Neural progenitor cell (in vitro differentiated cells): ENCODE measurements at regions not wholly inside any gene's neighbourhood (a gene's known extent, or its start where the extent isn't known, plus 50 kb on each side); places are given as distances from the start of the nearest gene placed in this dataset.

Experiments used
- EZH2 ChIP-seq: fragments of 200-600 bp; sonication (generic); IDR thresholded peaks from 2 replicates; pipeline ENCODE4 v1.6.1; 2017; ENCODE audit warnings: antibody characterized with exemption, mild to moderate bottlenecking, moderate library complexity
- TF ChIP-seq, protein P1 (sequence below): fragments of 200-600 bp; sonication (generic); IDR thresholded peaks from 2 replicates; pipeline ENCODE4 v1.5.1; 2017; ENCODE audit warnings: antibody characterized with exemption, mild to moderate bottlenecking

- TF ChIP-seq, protein P1, sequence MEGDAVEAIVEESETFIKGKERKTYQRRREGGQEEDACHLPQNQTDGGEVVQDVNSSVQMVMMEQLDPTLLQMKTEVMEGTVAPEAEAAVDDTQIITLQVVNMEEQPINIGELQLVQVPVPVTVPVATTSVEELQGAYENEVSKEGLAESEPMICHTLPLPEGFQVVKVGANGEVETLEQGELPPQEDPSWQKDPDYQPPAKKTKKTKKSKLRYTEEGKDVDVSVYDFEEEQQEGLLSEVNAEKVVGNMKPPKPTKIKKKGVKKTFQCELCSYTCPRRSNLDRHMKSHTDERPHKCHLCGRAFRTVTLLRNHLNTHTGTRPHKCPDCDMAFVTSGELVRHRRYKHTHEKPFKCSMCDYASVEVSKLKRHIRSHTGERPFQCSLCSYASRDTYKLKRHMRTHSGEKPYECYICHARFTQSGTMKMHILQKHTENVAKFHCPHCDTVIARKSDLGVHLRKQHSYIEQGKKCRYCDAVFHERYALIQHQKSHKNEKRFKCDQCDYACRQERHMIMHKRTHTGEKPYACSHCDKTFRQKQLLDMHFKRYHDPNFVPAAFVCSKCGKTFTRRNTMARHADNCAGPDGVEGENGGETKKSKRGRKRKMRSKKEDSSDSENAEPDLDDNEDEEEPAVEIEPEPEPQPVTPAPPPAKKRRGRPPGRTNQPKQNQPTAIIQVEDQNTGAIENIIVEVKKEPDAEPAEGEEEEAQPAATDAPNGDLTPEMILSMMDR = no peak
- no peak for TF ChIP-seq EZH2
Observed at GRCh38 chr4:3390288-3390811, 51.4 kb upstream of the HGFAC start.
